GM19324 (cell line): ENCODE measurements at regions not wholly inside any gene's neighbourhood (a gene's known extent, or its start where the extent isn't known, plus 50 kb on each side); places are given as distances from the start of the nearest gene placed in this dataset.
"Not testable (repeated sequence)": the region's sequence is repeated elsewhere in the genome, so short reads cannot be mapped to it uniquely, and the experiment has no call there.

Source experiments
- ATAC-seq: cut with Tn5 transposase; IDR thresholded peaks from one replicate; pipeline ENCODE4 v1.9.1; 2021; ENCODE audit warnings: mild to moderate bottlenecking, moderate library complexity; ENCODE audit not compliant: unreplicated experiment, low FRiP score

DNA sequence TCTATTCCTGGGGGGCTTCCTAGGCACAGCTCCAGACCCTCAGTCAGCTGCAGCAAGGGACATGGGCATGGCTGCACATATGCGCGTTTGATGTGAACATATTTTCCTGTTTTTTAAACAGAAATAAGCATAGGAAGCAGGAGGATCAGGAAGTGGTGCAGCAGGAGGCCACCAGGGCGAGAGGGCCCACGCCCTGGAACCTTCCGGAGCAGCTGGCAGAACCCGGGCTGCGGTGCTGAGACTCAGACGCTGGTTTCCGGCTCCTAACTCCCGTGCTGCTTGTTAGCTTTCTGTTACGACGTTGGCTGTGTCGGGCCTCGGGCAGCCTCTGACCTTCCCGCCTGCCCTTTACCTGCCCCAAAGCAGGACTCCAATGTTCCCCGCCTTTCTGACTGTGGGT lies 5399.5 kb upstream of the TPTE start:
- not testable (repeated sequence) for ATAC-seq

- ATAC-seq = peak; percentile 53
These were observed 5397.7 kb upstream of the TPTE start for GRCh38 chr21:5123655-5124054.

- ATAC-seq = peak; percentile 86
These were observed 5393.1 kb upstream of the TPTE start for GRCh38 chr21:5128261-5128660.

- not testable (repeated sequence) for ATAC-seq
These were observed 5387.6 kb upstream of the TPTE start for GRCh38 chr21:5133824-5134223.

DNA sequence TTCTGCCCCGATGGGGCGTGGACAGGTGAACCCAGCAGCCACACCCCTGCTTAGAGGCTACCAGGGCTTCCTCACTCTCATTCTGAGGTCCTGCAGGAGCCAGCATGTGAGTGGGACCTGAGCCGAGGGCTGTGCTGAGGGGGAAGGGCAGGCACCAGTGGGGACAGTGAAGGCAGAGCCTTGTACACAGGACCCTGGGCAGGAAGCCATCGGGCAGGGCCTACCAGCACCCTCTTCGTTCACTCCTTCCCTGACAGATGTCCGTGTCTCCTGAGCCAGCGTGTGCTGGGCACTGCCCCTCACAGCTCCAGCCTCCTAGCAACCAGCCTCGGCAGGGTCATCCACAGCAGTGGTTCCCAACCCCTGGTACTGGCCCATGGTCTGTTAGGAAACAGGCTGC lies 5385.0 kb upstream of the TPTE start:
- not testable (repeated sequence) for ATAC-seq

DNA sequence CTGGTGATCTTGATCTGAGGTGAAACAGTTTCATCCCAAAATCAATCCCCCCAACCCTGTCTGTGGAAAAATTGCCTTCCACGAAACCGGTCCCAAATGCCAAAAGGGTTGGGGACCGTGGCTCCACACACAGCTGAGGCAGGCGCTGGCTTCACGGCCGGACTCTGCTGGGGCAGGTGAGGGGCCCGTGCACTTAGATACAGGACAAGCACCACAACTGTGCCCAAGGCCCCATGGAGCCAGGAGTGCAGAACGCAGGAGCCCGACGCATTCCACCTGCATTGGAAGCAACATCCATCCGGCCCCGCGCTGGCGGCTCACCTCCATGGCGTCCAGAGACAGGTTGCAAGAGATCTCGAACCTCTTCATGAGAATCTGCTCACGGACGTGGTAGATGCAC lies 5384.4 kb upstream of the TPTE start:
- ATAC-seq = not testable (repeated sequence)

DNA sequence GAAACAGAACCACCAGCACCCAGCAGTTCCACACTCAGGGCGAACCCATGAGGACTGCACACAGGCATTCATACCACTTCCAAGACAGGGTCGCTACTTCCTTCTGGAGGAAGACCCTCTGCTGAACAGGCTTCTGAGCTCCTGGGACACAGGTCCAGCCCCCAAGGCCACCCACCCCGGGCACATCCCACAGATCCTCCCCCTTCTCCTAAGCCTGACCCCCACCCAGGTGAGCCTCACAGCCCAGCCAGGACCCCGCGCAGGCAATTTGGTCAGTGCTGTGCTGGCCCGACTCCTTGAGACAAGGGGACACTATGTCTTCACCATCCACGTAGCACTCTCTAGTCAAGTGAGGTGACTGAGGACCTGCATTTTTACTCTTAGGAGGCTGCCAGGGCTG lies 5382.7 kb upstream of the TPTE start:
- ATAC-seq = not testable (repeated sequence)

- not testable (repeated sequence) for ATAC-seq
These were observed 5381.9 kb upstream of the TPTE start for GRCh38 chr21:5139528-5139927.

- not testable (repeated sequence) for ATAC-seq
These were observed 5378.4 kb upstream of the TPTE start for GRCh38 chr21:5143011-5143410.

DNA sequence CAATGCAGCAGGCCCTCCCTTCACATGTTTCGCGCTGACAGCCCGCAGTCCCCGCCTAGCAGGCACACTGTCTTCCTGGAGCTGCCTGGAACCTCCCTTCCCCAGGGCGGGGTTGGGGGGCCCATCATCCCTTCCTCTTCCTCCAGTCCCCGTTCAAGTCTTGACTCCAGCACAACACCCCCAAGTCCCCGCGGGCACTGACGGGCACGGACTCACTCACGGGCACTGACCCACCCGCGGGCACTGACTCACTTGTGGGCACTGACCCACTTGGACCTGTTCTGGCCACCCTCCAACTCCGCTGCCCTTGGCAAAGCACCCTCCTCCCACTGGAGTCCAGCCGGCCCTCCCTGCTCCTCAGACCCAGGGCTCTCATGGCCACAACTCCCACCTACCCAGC lies 5376.7 kb upstream of the TPTE start:
- not testable (repeated sequence) for ATAC-seq

DNA sequence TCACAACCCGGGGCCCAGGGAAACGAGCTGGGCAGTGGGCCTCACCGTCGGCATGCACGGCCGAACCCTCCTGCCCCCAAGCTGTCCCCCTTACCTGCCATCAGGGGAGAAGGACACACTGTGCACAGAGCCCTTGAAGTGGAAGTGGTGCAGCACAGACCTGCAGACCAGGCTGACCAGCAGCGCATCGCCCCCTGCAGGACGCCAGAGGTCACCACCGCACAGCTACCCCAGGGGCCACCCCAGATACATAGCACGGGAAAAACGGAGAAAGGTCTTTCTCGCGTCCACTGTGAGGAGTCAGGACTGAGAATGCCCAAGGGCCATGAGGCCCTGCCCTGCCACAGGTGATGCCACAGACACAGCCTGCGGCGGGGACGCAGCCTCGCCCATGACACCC lies 5373.7 kb upstream of the TPTE start:
- not testable (repeated sequence) for ATAC-seq

GRCh38 chr21:5149222-5149621 lies 5372.2 kb upstream of the TPTE start:
- ATAC-seq = not testable (repeated sequence)

DNA sequence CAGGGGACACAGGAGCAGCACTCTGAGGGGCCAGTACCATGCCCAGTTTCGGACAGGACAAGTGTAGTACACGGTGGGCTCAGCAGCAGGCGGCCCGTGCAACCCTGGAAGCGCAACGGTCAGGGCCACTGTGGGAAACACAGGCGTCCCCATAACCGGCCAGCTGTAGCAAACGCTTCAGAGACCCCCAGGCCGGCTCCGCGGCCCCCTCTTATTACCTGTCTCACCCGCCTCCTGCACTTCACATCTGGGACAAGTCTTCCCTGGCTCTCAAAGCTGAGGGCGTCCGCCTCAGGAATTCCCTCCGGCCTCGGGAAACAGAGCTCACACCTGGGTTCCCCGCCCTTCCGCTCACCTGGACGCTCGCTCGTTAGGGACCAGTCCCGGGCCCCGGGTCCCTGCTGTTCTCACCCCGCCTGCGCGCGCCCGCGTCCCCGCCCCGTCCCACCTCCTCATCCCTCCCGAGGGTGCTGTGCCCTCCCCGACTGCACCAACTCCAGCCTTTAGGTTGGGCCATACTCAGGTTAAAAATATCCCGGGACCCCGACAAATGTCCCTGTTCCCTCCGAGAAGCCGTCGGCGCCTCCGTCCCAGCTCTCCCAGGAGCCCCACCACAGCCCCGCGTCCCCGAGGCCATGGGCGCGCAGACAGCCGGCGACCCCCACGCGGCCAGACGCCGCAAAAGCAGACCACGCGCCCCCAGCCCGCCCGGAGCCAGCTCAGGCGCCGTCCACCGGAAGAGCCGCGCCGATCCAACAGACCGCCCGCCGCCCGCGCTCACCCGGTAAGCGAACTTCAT lies 5367.3 kb upstream of the TPTE start:
- ATAC-seq = not testable (repeated sequence)

DNA sequence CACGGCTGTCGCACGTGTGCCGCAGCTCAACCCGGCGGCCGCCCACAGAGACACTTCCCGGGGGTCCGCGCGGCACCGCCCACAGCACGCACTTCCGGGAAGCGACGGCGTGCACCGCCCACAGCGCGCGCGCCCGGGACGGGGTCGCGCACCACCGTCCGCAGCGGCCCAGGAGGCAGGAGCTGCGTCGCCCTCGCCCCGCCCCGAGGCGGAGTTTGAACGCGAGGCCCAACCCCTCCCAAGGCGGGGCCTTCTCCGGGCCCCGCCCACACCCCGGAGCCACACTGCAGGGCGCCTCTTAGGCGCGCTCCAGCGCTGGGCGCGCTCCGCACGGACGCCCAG lies 5366.8 kb upstream of the TPTE start:
- peak; percentile 90 for ATAC-seq

GRCh38 chr21:5162693-5163574 lies 5358.4 kb upstream of the TPTE start:
- not testable (repeated sequence) for ATAC-seq

GRCh38 chr21:5165829-5166228 lies 5355.6 kb upstream of the TPTE start:
- ATAC-seq = not testable (repeated sequence)
